HG03159 (cell line): ENCODE measurements at regions not wholly inside any gene's neighbourhood (a gene's known extent, or its start where the extent isn't known, plus 50 kb on each side); places are given as distances from the start of the nearest gene placed in this dataset.

ENCODE experiments used
- ATAC-seq: cut with Tn5 transposase; IDR thresholded peaks from one replicate; pipeline ENCODE4 v1.9.1; 2021; ENCODE audit warnings: mild to moderate bottlenecking, moderate library complexity; ENCODE audit not compliant: unreplicated experiment

DNA sequence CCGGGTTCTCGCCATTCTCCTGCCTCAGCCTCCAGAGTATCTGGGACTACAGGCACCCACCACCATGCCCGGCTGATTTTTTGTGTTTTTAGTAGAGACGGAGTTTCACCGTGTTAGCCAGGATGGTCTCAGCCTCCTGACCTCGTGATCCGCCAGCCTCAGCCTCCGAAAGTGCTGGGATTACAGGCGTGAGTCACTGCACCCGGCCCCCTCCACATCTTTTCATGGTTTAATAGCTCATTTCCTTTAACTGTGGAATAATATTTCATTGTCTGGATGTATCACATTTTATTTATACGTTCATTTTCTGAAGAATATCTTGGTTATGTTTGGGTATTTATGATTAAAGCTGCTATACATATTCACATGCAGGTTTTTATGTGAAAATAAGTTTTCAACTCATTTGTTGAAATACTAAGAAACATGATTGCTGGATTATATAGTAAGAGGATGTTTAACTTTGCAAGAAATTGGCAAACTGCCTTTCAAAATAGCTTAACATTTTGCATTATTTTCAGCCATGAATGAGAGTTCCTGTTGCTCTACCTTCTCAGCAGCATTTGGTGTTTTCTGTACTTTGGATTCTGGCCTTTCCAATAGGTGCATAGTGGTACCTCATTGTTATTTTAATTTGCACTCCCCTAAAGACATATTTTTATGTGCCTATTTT lies 591.9 kb downstream of the TECRL start:
- no peak for ATAC-seq

DNA sequence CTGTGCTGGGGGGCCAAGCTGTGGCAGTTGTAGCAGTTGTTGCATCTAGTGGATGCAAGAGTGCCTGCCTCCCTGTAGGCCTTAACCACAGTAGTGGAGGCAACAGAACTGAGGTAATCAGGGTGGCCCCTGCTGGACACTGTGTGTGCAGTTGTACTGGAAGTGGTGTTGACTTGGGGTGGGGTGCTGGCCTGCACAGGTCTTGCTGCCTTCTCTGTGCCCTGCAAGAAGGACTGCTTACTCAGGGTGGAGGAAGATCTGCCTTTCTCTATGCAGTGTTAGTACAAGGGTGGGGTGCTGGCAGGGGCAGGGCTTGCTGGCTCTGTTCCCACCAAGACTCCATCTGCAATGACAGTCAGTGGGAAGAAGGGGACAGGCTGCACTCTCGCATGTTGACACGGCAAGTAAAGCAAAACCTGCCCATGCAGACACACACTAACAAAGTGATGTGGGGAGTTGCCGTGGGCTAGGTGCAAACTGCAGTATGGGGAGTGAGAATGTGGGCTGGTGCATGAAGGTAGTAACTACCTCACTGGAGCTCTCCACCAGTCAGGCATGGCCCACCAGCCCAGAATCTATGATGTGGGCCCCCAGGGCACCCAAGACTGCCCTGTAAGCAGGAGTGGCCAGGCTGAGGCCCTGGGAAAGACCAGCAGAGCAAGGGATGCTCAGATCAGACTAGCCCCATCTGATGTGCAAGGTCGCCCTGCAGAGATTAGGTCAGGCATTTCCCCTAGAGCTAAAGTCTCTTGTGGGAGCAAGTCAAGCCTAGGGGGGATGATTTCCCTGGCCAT lies 594.9 kb downstream of the TECRL start:
- ATAC-seq = no peak

DNA sequence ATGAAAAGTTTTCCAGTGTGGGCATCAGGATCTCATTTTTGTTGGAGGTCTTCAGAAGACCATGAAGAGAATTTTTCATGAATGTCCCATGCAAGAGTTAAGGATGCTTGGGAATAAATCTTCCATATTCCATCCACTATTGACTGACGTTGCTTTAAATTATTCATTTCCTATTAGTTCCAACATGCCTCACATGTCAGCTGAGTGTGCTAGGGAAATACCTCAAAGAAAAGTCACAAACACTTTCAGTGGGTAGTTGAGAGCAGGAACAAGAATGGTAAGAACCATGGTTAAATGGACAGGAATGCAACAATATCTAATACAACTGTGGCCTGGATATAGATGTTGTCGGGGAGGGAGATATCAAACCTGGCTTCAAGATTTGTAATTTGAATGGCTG lies 610.1 kb downstream of the TECRL start:
- ATAC-seq = no peak

DNA sequence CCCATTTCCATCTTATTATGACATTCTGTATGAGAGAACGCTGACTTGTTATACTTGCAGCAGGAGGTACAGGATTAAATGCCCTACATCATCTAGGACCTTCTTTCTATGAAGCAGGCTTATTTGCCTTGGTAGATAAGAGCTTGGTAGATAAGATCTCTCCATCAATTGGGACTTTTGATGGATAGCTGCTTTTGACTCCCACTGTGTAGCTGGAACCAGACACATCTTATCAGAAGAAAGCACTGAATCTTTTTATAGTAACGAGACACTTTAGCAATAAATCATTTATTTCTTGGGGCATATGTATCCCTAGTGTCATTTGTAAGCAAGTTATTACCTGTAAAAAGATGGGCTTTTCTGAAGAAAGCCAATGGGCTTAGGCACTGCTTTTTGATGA lies 613.9 kb downstream of the TECRL start:
- no peak for ATAC-seq

DNA sequence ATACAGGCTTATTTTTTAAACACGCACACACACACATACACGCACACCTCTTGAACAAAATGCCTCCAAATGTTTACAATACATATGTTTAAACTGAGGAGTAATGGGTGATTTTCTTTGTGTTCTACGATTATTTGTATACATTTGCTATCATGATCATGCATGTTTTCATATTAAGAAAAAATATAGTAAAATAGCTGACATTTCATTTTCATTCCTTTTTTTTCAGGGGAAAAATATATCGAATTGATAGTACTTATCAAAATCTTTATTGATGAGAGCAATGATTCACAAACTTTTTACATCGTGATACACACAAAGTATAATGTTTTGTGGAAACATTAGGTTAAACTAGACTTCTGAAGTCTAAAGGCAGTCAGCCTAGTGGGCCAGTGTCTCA lies 618.9 kb downstream of the TECRL start:
- ATAC-seq = no peak

DNA sequence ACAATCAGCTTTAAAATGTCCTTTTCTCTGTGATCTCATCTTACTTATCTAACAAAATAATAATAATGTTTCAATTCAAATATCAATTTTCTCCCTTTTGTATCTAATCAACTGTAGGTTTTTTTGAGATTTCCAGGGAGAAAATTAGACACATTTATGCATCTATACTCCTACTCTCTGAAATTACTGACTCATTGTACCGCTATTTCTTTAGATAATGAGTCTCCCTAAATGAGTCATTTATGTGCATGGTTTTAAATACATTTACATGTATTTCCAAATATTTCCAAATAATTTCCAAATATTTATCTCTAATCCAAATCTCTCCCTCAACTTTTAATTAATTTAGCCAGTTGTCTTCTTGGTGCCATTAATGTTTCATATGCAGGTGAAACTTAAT lies 621.0 kb downstream of the TECRL start:
- no peak for ATAC-seq

DNA sequence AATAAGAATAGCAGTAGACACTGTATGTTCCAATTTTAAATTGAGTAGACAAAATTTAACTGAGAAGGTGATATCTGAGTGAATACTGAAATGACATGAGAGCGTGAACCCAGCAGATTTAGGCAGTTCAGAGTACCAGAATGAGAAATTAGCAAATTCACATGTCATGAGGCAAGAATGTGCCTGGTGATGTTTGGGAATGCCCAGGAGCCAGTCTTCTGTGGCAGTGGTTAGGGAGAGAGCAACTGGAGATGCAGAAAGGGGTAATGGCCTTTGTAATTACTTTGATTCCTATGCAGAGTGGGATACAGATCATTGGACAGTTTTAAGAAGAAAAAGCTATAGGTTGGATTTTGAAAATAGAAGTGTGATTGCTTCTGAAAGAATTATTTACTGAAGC lies 621.9 kb downstream of the TECRL start:
- no peak for ATAC-seq

DNA sequence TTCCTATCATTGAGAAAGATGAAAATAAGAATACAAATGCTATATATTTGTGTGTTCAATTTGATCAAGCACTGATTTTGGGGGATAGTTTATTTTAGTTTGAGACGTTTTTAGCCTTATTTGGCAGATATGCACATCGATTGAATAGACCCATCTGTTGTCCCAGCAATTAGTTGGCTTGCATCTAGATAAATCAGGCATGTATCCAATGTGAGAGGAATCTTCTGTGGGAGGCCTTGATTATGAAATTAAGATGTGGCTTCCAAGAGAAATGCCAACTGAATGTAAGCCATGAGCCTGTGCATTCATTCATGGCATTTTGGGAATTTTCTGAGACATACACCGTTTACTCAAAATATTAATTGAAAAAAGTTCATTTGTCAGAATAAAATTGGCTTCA lies 623.1 kb downstream of the TECRL start:
- ATAC-seq = no peak

DNA sequence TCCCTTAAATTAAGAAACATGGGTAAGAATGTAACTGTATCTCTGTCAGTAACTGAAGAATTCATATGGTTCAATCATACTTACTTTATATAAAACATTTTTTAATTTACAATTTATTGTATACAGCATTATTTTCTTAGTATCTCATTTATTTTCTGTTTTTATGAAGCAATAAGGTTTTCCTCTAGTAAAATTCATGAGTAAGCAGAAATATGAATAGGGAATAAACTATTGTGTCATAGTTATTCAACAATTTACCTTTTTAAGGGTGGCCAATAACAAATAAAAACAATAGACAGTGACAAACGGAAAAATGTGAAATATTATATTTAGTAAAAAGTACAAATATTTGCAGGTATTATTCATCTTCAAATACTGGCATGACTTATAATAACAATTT lies 624.4 kb downstream of the TECRL start:
- ATAC-seq = no peak

DNA sequence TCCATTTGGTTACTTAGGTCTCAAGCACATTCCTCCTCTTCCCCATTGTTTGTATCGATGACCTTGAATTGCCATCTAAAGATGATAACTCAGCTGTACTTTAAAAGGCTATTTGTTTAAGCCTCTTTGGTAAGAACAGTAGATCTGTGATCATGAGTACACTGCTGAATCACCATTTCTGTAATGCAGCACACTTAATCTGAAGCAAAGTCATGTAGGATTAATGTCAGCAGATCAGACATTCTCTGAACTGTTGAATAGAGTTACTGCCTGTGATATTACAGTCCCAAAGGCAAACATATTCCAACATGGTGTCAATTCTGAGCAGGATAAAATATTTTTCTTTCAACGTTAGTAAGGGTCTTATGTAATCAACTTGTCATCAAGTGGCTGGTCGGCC lies 631.6 kb downstream of the TECRL start:
- ATAC-seq = no peak

DNA sequence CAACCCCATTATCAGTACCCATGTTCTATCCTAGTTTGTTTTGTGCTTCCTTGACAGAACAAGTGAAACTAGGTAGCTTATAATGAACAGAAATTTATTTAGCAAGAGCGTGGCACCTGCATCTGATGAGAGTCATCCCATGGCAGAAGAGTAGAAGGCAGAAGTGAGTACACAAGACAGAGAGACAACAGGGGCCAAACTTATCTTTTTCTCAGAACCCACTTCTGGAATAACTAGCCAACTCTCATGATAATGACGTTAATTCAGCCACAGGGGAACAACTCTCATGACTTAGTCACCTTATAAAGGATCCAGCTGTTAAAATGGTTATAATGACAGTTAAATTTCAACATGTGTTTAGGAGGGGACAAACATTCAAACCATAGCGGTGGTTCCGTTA lies 644.9 kb downstream of the TECRL start:
- no peak for ATAC-seq

DNA sequence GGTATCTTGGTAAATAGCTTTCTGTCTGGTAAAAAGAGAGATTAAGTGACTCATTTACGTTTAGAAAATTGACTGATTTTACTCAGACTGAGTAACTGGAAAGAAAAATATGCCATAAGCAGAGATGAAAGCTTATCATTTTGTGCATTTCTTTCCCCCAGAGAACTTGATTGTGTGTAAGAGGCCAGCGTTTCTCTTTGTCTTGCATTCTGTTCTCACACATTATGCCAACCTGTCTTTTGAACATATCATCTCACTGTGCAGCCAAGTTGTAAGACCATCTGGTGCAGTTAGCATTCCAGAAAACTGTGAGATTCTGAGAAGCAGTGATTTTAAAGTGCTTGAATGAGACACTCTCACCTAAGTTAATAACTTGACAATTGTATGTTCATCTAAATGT lies 651.3 kb downstream of the TECRL start:
- ATAC-seq = no peak

DNA sequence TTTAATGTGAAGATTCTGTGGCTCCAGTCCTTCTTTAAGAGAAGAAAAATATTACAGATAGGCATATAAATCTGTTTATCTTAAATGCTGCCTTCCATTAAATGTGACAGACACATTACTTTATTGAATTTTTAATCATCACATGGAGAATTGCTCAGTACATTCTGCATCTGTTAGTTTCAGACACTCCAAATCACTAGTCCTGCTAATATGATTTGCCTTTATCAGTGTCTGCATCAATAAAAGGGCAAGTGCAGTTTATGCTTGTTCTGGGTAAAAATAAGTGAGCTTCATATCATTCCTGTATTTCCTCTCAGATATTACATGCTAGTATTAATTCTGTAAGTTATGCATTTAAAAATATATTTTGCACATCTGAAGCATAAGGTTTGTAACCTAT lies 666.4 kb downstream of the TECRL start:
- no peak for ATAC-seq

DNA sequence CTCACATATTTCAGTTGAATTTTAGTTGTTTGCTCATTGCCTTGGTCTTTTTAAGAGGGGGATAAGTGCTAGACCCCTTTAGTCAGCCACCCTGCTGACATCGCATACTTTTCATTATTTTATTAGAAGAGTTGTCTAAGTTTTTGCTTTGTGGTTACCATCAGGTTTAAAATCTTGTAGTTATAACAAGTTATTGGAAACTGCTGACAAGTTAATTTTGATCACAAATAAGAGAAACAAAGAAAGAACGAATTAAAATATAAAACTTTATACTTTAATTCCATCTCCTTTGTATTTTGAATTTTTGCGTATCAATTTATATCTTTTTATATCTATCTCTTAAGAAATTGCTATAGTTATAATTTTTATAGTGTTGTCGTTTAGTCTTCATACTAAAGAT lies 679.7 kb downstream of the TECRL start:
- no peak for ATAC-seq

DNA sequence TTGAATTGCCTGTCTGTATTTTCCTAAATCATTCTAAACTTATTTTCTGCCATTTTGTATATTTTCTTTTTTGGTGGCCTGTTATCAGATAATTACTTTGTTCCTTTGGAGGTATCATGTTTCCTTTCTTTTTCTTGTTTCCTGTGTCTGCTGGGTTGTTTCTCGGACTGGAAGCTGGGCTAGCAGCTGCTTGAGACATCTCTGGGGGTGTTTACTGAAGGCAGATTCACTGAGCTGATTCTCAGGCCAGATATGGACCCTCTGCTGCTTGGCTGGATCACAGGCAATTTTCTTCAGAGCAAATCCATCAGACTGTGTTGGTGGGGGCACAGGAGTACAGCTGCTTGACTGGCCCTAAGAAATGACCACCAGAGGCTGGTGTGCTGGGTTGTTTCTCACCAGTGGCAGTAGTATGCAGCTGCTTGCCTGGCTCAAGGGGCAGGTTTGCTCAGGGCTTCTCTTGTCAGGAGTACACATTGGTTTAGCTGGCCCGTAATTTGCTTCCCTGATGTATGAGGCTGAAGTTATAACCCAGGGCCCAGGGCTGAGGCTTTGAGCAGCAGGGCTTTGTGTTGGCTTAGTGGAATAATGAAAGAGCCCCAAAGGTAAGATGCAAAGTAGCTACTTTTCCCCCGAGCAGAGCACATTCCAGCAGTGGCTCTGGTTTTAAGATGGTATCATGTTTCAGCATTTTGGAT lies 680.6 kb downstream of the TECRL start:
- no peak for ATAC-seq

DNA sequence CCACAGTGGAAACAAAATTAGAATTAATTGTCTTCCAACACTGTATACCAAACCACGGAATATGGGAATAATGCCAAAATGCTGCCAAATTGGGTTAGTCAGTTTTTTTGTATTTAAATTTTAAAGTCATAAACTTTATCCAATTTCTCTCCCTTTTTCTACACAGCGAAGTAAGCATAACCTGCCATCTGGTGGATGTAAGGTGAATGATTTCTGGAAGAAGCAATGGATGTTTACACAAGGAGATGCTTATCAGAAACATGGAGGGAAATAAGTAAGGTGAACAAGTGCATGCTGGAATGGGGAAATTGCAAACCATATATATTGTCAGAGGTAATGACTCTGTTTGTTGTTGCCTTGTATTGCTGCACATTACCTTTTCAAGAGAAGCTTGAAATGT lies 691.9 kb downstream of the TECRL start:
- ATAC-seq = no peak

DNA sequence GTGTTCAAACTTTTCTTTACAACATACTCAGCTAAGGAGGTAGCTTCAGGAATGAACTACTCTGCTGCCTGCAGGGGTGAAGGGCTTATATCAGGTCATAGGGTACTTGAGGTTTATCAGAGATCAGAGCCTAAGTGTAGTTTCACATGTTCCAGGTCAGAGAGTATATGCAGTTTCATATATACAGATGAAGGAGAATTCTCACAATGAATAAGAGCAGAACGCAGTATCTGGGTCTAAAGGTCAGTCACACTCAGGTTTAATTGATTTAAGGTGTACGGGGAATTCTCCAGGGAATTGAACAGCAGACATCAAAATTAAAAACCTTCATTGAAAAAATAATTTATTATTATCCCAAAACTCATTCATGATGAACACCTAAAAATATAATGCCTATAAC lies 700.6 kb downstream of the TECRL start:
- ATAC-seq = no peak

DNA sequence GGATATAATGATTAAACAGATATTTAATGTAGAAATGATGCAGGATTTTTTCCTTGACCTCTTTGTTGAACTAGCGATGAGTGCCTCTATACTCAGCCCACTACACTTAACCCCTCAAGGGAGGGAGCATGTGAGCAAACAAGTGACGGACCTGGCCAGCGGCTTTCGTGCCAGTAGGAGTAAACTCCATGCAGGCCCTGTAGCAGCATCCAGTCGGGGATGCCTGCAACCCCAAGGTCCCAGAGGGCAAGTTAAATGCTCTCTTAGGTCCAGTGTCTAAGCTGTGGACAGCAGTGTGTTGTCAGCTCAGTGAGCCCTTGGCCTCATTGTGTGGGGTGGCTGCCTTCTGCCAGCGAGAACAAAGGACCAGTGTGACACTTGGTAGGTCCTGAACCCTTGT lies 708.7 kb downstream of the TECRL start:
- no peak for ATAC-seq

DNA sequence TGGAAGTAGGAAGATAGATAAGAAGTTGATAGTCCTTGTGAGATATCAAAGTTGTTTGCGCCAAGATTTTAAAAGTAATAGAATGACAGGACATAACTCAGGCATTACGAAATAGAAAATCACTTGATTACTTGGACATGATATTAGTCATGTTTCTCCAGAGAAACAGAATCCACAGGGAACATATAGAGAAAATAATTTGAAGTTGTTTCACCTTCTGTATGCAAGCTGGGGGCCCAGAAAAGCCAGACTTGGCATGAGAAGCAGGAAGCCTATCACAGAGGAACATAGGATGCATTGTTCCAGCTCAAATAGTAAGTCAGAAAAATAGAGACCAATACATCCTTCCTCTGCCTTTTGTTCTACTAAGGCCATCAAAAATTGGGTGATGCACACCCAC lies 715.9 kb downstream of the TECRL start:
- ATAC-seq = no peak

DNA sequence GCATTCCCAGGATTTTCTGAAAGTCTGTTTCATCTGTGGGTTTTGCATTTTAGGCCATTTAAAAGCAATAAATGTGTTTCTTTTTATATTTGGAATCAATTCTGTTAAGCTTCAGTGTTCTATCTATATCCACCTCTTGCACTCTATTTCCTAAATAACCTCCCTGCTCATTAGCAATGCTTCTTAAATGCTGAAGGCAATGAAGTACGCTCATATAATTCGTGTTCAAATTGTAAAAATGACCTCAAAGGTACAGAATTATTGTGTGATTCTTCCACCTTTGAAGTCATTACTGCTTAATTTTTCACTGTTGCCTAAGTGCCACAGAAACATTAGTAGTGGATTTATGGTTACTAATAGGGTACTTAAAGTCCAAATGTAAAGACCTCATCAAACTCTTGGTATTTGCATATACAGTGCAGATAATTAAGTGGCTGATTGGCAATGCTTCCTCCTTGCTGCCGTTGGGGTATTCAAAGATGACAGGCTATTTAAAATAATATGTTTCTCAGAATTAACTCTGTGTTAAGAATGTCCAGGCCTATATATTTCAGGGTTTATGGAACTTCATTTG lies 730.8 kb downstream of the TECRL start:
- no peak for ATAC-seq

DNA sequence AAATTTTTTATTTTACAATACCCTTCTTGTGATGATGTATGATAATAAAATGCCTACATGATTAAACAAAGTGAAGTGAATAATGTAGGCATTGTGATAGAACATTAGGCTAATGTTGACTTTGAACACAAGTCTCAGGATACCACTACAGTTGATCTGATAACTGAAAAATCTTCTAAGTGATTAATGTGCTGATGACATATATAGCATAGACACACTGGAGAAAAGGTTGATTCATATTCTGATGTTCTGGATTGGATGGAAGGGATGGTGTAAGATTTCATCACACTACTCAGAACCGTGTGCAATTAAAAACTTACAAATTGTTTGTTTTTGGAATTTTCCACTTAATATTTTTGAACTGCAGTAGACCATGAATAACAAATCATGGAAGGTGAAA lies 738.5 kb downstream of the TECRL start:
- ATAC-seq = no peak

DNA sequence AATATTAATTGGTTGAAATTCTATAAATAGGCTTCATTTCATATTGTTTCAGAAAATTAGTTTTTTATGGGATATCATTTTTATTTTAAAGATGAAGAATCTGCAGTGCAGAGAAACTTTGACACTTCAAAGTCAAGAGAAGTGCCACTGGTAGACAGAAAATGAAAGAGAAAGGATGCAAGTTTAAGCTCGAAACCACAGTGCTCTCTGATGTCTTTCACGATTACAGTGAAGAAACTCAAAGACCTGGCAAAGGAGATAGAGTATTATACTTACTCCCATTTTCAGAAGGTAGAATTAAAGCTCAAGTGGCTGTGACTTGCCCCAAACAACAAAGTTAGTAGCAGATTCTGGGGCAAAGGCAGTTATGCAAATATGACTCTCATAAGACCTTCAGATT lies 745.4 kb downstream of the TECRL start:
- ATAC-seq = no peak
